Panc1 (cell line): ENCODE measurements at regions not wholly inside any gene's neighbourhood (a gene's known extent, or its start where the extent isn't known, plus 50 kb on each side); places are given as distances from the start of the nearest gene placed in this dataset.

Experiments
- ATAC-seq: fragments of 200-7000 bp; cut with Tn5 transposase; 2 replicates; pipeline ENCODE4 v1.9.1; 2020; ENCODE audit warnings: mild to moderate bottlenecking, moderate library complexity
- BruUV-seq: library from RNA; stranded (reverse); fragments of 400-500 nt; replicated peaks from 2 replicates; lab custom pipeline; 2021; lab: Mats Ljungman, UMichigan
- CTCF ChIA-PET: fragments of 300-600 bp; sonication (Branson Sonifier 250); formaldehyde crosslinking; loops from one replicate; lab custom pipeline; 2022; ENCODE audit warnings: antibody characterized with exemption; lab: Charles Lee
- POLR2A ChIA-PET: fragments of 300-600 bp; sonication (Branson Sonifier 250); formaldehyde crosslinking; loops from one replicate; lab custom pipeline; 2022; ENCODE audit warnings: antibody characterized with exemption; lab: Charles Lee
- DNase-seq: peaks from one replicate; pipeline ENCODE4 v3.0.0-alpha.2; 2010; ENCODE audit warnings: low read depth, low spot score
- H3K27ac ChIP-seq: 2 replicates; pipeline ENCODE4 v1.5.1; 2011; ENCODE audit warnings: mild to moderate bottlenecking, low read length, inconsistent platforms
- H3K27me3 ChIP-seq: fragments of 200-500 bp; sonication (Bioruptor generic); 2 replicates; pipeline ENCODE4 v1.6.0; 2014; ENCODE audit warnings: low read length, inconsistent platforms; ENCODE audit not compliant: control insufficient read depth, insufficient read depth
- H3K36me3 ChIP-seq: fragments of 200-500 bp; sonication (Bioruptor generic); 2 replicates; pipeline ENCODE4 v1.5.1; 2014; ENCODE audit warnings: inconsistent platforms, mild to moderate bottlenecking, low read length, moderate library complexity; ENCODE audit not compliant: control insufficient read depth, insufficient read depth
- H3K4me1 ChIP-seq: 2 replicates; pipeline ENCODE4 v1.5.1; 2011; ENCODE audit warnings: inconsistent platforms, mild to moderate bottlenecking, low read length, moderate library complexity; ENCODE audit not compliant: control insufficient read depth, insufficient read depth
- H3K4me3 ChIP-seq, 2 experiments: 2 replicates each; pipeline ENCODE4 v1.5.1; 2011 to 2012; ENCODE audit warnings: low read depth in 2 of 2, low read length in 2 of 2, mild to moderate bottlenecking in 2 of 2, inconsistent platforms in 1 of 2, moderate library complexity in 1 of 2
- H3K9me3 ChIP-seq: fragments of 200-500 bp; sonication (Bioruptor generic); 2 replicates; pipeline ENCODE4 v1.5.1; 2014; ENCODE audit warnings: low read depth, mild to moderate bottlenecking, inconsistent platforms, low read length, moderate library complexity; ENCODE audit not compliant: control insufficient read depth, insufficient read depth
- POLR2AphosphoS5 ChIP-seq: IDR thresholded peaks from 2 replicates; pipeline ENCODE4 v1.6.1; 2012; ENCODE audit warnings: mild to moderate bottlenecking, low read depth, low read length, moderate library complexity
- SIN3A ChIP-seq: IDR thresholded peaks from 2 replicates; pipeline ENCODE4 v1.6.1; 2012; ENCODE audit warnings: low read depth, mild to moderate bottlenecking, low read length, moderate library complexity, borderline replicate concordance; ENCODE audit not compliant: insufficient read depth
- TCF7L2 ChIP-seq: IDR thresholded peaks from 2 replicates; pipeline ENCODE4 v1.6.1; 2011; ENCODE audit warnings: mild to moderate bottlenecking, low read depth, low read length, inconsistent platforms
- in situ Hi-C: cut with HindIII; loops from 2 replicates; pipeline ENCODE4 v1.10.0; 2016; ENCODE audit warnings: low sequenced_read_pairs, low pct_unique_long_range_greater_than_20kb
- intact Hi-C: fragments of 100-400 bp; cut with micrococcal nuclease; formaldehyde crosslinking; loops from one replicate; pipeline ENCODE4 v1.10.0; 2022; ENCODE audit not compliant: unreplicated experiment
- TF ChIP-seq, protein P1 (sequence below), 2 experiments: IDR thresholded peaks; 2 replicates each; pipeline ENCODE4 v1.6.1; 2011 to 2012; ENCODE audit warnings: low read depth in 2 of 2, control low read depth in 1 of 2, low read length in 1 of 2, mild to moderate bottlenecking in 1 of 2, moderate library complexity in 1 of 2; ENCODE audit not compliant: insufficient read depth in 1 of 2
- TF ChIP-seq, protein P2 (sequence below): fragments of 450-650 bp; IDR thresholded peaks from 2 replicates; pipeline ENCODE4 v1.5.1; 2017; ENCODE audit warnings: mild to moderate bottlenecking

DNA sequence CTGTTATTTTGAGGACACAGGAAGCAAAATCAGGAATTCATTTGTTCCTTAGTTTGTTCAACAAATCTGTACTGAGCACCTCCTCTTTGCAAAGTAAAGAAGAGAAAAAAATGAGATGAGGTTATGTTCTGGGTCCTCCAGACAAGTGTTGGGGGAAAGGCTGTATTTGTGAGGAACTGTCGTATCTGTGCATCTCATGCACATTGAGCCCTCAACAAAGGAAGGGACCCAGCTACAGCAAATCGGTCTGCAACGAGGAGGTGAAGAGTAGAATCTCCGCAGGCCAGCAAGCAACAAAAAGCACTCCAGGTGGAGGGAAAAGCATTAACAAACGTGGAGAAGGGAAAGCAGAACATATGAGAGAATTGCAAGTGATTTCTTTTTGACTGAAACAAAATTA, 143.0 kb upstream of the CYP1B1 start:
- Histone ChIP-seq H3K9me3 (no peaks in the 10 kb centered on the region), H3K4me3 (no peak overlapping the region), H3K4me1 (no peaks in the 10 kb centered on the region), H3K36me3 (no peaks in the 10 kb centered on the region), H3K27ac (no peak overlapping the region), H3K27me3 (no peaks in the 10 kb centered on the region)
- no peak for DNase-seq
- TF ChIP-seq TCF7L2 (no peak), SIN3A (no peak), POLR2AphosphoS5 (no peak)
- TF ChIP-seq, protein P1, sequence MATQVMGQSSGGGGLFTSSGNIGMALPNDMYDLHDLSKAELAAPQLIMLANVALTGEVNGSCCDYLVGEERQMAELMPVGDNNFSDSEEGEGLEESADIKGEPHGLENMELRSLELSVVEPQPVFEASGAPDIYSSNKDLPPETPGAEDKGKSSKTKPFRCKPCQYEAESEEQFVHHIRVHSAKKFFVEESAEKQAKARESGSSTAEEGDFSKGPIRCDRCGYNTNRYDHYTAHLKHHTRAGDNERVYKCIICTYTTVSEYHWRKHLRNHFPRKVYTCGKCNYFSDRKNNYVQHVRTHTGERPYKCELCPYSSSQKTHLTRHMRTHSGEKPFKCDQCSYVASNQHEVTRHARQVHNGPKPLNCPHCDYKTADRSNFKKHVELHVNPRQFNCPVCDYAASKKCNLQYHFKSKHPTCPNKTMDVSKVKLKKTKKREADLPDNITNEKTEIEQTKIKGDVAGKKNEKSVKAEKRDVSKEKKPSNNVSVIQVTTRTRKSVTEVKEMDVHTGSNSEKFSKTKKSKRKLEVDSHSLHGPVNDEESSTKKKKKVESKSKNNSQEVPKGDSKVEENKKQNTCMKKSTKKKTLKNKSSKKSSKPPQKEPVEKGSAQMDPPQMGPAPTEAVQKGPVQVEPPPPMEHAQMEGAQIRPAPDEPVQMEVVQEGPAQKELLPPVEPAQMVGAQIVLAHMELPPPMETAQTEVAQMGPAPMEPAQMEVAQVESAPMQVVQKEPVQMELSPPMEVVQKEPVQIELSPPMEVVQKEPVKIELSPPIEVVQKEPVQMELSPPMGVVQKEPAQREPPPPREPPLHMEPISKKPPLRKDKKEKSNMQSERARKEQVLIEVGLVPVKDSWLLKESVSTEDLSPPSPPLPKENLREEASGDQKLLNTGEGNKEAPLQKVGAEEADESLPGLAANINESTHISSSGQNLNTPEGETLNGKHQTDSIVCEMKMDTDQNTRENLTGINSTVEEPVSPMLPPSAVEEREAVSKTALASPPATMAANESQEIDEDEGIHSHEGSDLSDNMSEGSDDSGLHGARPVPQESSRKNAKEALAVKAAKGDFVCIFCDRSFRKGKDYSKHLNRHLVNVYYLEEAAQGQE (IDR thresholded peaks at IDR 0.05; ENCODE audit: insufficient read depth in 1 of 2, low read depth in 2 of 2, low read length in 1 of 2), result no peak
- TF ChIP-seq, protein P2, sequence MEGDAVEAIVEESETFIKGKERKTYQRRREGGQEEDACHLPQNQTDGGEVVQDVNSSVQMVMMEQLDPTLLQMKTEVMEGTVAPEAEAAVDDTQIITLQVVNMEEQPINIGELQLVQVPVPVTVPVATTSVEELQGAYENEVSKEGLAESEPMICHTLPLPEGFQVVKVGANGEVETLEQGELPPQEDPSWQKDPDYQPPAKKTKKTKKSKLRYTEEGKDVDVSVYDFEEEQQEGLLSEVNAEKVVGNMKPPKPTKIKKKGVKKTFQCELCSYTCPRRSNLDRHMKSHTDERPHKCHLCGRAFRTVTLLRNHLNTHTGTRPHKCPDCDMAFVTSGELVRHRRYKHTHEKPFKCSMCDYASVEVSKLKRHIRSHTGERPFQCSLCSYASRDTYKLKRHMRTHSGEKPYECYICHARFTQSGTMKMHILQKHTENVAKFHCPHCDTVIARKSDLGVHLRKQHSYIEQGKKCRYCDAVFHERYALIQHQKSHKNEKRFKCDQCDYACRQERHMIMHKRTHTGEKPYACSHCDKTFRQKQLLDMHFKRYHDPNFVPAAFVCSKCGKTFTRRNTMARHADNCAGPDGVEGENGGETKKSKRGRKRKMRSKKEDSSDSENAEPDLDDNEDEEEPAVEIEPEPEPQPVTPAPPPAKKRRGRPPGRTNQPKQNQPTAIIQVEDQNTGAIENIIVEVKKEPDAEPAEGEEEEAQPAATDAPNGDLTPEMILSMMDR, result no peak
- CTCF ChIA-PET, result no interaction called here
- intact Hi-C loops, result no loop called here
- POLR2A ChIA-PET, result no interaction called here
- ATAC-seq, result no peak
- in situ Hi-C loops, result no loop called here
- no TSS peak for BruUV-seq

DNA sequence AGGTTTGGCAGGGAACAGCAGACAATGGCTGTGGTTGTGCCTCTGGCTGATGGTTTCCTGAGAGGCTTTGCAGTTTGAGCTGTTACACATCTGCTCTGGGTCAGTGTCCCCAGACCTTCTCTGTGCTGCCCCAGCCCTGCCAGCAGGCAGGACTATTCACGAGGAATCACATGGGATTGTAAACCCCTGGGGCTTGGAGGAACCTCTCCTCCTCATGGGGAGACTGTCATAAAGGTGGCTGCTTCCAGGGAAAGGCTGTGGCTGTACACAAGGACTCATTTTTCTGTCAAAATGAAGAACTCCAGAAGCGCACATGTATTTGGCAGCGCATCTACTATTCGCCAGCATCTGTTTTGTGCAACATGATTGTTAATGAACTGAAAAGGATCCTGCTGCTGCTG, 142.6 kb upstream of the CYP1B1 start:
- TF ChIP-seq, protein P1 (IDR thresholded peaks at IDR 0.05; ENCODE audit: insufficient read depth in 1 of 2, low read depth in 2 of 2, low read length in 1 of 2), result no peak
- TF ChIP-seq, protein P2, result no peak
- TF ChIP-seq SIN3A (no peak), POLR2AphosphoS5 (no peak), TCF7L2 (no peak)
- Histone ChIP-seq H3K4me1 (no peaks in the 10 kb centered on the region), H3K36me3 (no peaks in the 10 kb centered on the region), H3K27me3 (no peaks in the 10 kb centered on the region), H3K4me3 (no peak overlapping the region), H3K9me3 (no peaks in the 10 kb centered on the region), H3K27ac (no peak overlapping the region)
- in situ Hi-C loops (no loop called here), intact Hi-C loops (no loop called here)
- ATAC-seq (no peak), DNase-seq (no peak)
- CTCF ChIA-PET, result no interaction called here
- no TSS peak for BruUV-seq
- POLR2A ChIA-PET, result no interaction called here
